Adrenal gland (tissue), 5 donors: ENCODE measurements at regions not wholly inside any gene's neighbourhood (a gene's known extent, or its start where the extent isn't known, plus 50 kb on each side); places are given as distances from the start of the nearest gene placed in this dataset.

Experiments used
- CTCF ChIP-seq, 6 experiments: fragments of 450-650 bp in 4 of 6; fragments of 200-600 bp in 2 of 6; sonication (generic) in 1 of 6; IDR thresholded peaks; 1 replicate in 5 of 6; 2 replicates in 1 of 6; pipeline versions ENCODE4 v1.5.1 to v1.8.0; 2016 to 2021; ENCODE audit warnings: antibody characterized with exemption in 6 of 6, mild to moderate bottlenecking in 2 of 6, moderate library complexity in 1 of 6
- POLR2A ChIP-seq, 2 donors: fragments of 450-650 bp; IDR thresholded peaks; one replicate each; pipeline ENCODE4 v1.6.1; 2017; ENCODE audit warnings: antibody characterized with exemption in 2 of 2, mild to moderate bottlenecking in 2 of 2, moderate library complexity in 1 of 2
- donor health status: DM: no; HTN: no; CAD: no.

GRCh38 chr1:199593475-199593874, 434.0 kb upstream of the NR5A2 start:
- TF ChIP-seq POLR2A (IDR thresholded peaks at IDR 0.05) (no peak), CTCF (IDR thresholded peaks at IDR 0.05) (no peak)
